Mesothelial cell of epicardium (in vitro differentiated cells): ENCODE measurements at regions not wholly inside any gene's neighbourhood (a gene's known extent, or its start where the extent isn't known, plus 50 kb on each side); places are given as distances from the start of the nearest gene placed in this dataset.

ENCODE experiments used
- DNase-seq, 2 experiments: peaks; one replicate each; pipeline ENCODE4 v3.0.0; 2021; ENCODE audit warnings: low spot score in 2 of 2; ENCODE audit not compliant: unreplicated experiment in 2 of 2
- H3K27ac Mint-ChIP-seq: 2 replicates; pipeline ENCODE4 v1.8.0; 2021; ENCODE audit warnings: mixed read lengths
- H3K27me3 Mint-ChIP-seq: 2 replicates; pipeline ENCODE4 v1.8.0; 2021; ENCODE audit warnings: low read depth, mixed read lengths
- H3K36me3 Mint-ChIP-seq: 2 replicates; pipeline ENCODE4 v1.8.0; 2021; ENCODE audit warnings: mixed read lengths
- H3K4me1 Mint-ChIP-seq: 2 replicates; pipeline ENCODE4 v1.8.0; 2021; ENCODE audit warnings: mixed read lengths
- H3K4me3 Mint-ChIP-seq: 2 replicates; pipeline ENCODE4 v1.8.0; 2021; ENCODE audit warnings: mild to moderate bottlenecking, moderate library complexity, mixed read lengths
- H3K9me3 Mint-ChIP-seq: 2 replicates; pipeline ENCODE4 v1.8.0; 2021; ENCODE audit warnings: mixed read lengths
- CTCF ChIP-seq: fragments of 200-600 bp; sonication (generic); IDR thresholded peaks from one replicate; pipeline ENCODE4 v1.5.0; 2021; ENCODE audit warnings: antibody characterized with exemption; ENCODE audit not compliant: unreplicated experiment

GRCh38 chr1:163933437-163933836, 611.7 kb downstream of the NUF2 start:
- TF ChIP-seq CTCF = no peak
- no peak for DNase-seq
- Mint-ChIP-seq H3K9me3 (no peaks in the 10 kb centered on the region), H3K27me3 (no peaks in the 10 kb centered on the region), H3K36me3 (peaks cover 2% of the 10 kb centered on the region), H3K27ac (peak overlapping the region; percentile 30), H3K4me3 (no peak overlapping the region), H3K4me1 (peaks cover 19% of the 10 kb centered on the region)

DNA sequence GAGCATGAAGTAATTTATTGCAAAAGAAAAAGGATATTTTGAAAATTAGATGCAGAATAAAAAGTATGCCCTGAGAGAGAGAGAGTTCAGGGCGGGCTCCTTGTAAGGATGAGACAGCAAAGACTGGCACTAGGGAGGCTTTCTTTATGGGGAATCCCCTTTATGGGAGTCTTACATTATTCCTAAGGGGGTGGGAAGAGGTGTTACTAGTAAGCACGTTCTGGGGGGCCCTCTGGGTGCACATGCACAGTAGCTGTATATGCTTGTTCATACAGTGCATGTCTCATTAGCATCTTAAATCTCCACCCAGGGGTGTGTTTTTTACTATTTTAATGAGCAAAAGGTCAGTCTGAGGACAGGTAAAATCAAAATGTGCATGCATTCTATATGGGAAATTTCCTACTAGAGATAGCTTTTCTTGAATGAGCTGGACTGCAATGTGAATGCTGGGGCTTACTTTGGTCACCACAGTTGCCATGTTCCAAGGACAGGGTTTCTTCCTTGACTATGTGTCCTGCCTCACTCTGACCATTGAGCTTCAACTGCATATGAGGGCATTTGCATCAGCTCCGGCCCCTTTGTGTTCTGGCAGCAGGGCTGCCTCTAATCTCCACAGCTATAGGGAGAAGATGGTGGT, 614.1 kb downstream of the NUF2 start:
- peaks cover 2% of the 10 kb centered on the region for H3K36me3 Mint-ChIP-seq
- TF ChIP-seq CTCF = no peak
- no peaks in the 10 kb centered on the region for H3K27me3 Mint-ChIP-seq
- no peak overlapping the region for H3K27ac Mint-ChIP-seq
- H3K4me3 Mint-ChIP-seq = no peak overlapping the region
- H3K9me3 Mint-ChIP-seq = no peaks in the 10 kb centered on the region
- DNase-seq = no peak
- peaks cover 19% of the 10 kb centered on the region for H3K4me1 Mint-ChIP-seq

DNA sequence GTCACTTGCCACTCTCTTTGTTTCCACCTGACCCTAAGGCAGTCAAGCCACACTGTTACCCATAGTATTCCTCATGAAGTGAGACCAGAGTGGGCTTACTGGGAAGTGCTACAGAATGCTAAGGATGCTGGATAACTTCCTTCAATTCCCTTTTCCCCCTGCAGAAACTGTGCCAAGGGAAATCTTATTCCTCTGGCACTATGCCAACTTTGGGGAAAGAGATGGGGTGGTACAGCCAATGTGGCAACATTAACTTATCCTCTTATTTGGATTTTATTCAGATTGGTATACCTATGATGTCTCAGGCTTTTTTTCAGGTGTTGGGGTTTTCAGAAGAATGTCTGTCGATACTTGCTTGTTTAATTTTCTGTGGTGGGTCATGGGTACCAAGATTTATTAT, 599.4 kb upstream of the PBX1 start:
- H3K4me1 Mint-ChIP-seq = no peaks in the 10 kb centered on the region
- no peak for TF ChIP-seq CTCF
- no peak for DNase-seq
- H3K36me3 Mint-ChIP-seq = peaks cover 12% of the 10 kb centered on the region
- peaks cover 55% of the 10 kb centered on the region for H3K9me3 Mint-ChIP-seq
- no peaks in the 10 kb centered on the region for H3K27me3 Mint-ChIP-seq
- H3K27ac Mint-ChIP-seq = no peak overlapping the region
- H3K4me3 Mint-ChIP-seq = no peak overlapping the region

- Mint-ChIP-seq H3K36me3 (peaks cover 2% of the 10 kb centered on the region), H3K9me3 (peaks cover 34% of the 10 kb centered on the region), H3K27me3 (no peaks in the 10 kb centered on the region), H3K4me1 (no peaks in the 10 kb centered on the region), H3K27ac (no peak overlapping the region), H3K4me3 (no peak overlapping the region)
- no peak for TF ChIP-seq CTCF
- DNase-seq = no peak
Observed at GRCh38 chr1:163970151-163970550, 588.8 kb upstream of the PBX1 start.

DNA sequence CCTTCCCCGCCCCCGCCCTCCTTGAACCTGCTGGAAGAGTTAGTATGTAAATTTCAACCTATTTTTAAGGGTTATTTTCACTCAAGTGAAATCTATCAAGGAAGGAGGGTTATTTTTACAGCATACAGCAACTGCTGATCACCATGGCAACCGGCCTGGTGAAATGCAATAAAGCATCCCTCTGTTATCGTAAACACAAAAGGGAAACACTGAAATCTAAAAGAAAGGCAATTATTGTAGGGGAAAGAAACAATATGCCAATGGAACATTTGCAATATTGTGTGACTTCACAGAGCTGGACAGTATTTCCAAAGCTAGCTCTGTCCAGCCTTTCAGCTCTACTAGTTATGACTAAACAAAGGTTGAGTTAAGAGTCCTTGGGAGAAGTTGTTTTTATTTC, 588.3 kb upstream of the PBX1 start:
- no peak for TF ChIP-seq CTCF
- Mint-ChIP-seq H3K36me3 (peaks cover 1% of the 10 kb centered on the region), H3K9me3 (peaks cover 29% of the 10 kb centered on the region), H3K27me3 (no peaks in the 10 kb centered on the region), H3K4me1 (no peaks in the 10 kb centered on the region), H3K27ac (no peak overlapping the region), H3K4me3 (no peak overlapping the region)
- no peak for DNase-seq

DNA sequence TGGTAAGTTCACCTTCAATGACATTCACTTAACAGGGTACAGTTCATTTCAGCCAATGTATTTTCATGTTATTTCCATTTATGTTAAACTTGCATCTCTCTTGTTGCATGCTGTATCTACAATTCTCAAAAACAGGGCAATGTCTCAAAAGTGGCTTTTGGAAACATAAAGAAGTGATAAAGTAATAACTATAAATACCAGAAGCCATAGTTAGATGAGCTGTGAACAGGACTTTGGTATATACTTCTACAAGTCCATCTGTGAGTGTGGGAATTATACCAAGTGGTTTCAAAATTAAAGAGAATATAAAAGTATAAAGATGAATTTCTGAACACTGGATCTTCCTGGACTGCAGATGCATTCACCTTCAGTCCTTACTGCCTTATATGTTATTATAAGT, 585.4 kb upstream of the PBX1 start:
- Mint-ChIP-seq H3K36me3 (no peaks in the 10 kb centered on the region), H3K27ac (no peak overlapping the region), H3K4me1 (no peaks in the 10 kb centered on the region), H3K4me3 (no peak overlapping the region), H3K27me3 (no peaks in the 10 kb centered on the region), H3K9me3 (peaks cover 1% of the 10 kb centered on the region)
- no peak for DNase-seq
- no peak for TF ChIP-seq CTCF
